ENCODE measurements at regions not wholly inside any gene's neighbourhood (a gene's known extent, or its start where the extent isn't known, plus 50 kb on each side); places are given as distances from the start of the nearest gene placed in this dataset.

- no peak overlapping the region for H3K4me3 ChIP-seq (IDR thresholded peaks at IDR 0.05; ENCODE audit: insufficient read depth, low read depth, low read length)
- no peaks in the 10 kb centered on the region for H3K36me3 ChIP-seq (ENCODE audit: insufficient read depth)
- no peak overlapping the region for H2AFZ ChIP-seq (ENCODE audit: low read depth)
- H3K79me2 ChIP-seq (ENCODE audit: insufficient read depth, low read depth) = no peaks in the 10 kb centered on the region
- no peaks in the 10 kb centered on the region for H3K4me1 ChIP-seq (ENCODE audit: low read depth, poor library complexity, severe bottlenecking)
- H3K4me2 ChIP-seq = no peak overlapping the region
- no peak for TF ChIP-seq CTCF (conservative IDR thresholded peaks at IDR 0.05; ENCODE audit: low read depth, low read length)
- no peak overlapping the region for H3K27ac ChIP-seq
- no peak overlapping the region for H3K9ac ChIP-seq
- no peaks in the 10 kb centered on the region for H3K27me3 ChIP-seq (ENCODE audit: insufficient read depth, low read depth)
- no peaks in the 10 kb centered on the region for H4K20me1 ChIP-seq (ENCODE audit: insufficient read depth)
Observed at GRCh38 chr18:39862341-39862740, 2092.7 kb upstream of the PIK3C3 start.

GRCh38 chr18:39854291-39854690 is 2100.7 kb upstream of the PIK3C3 start:
- no peak for TF ChIP-seq CTCF (conservative IDR thresholded peaks at IDR 0.05; ENCODE audit: low read depth, low read length)
- no peak overlapping the region for H3K4me2 ChIP-seq
- H4K20me1 ChIP-seq (ENCODE audit: insufficient read depth) = no peaks in the 10 kb centered on the region
- no peak overlapping the region for H3K9ac ChIP-seq
- no peak overlapping the region for H2AFZ ChIP-seq (ENCODE audit: low read depth)
- H3K79me2 ChIP-seq (ENCODE audit: insufficient read depth, low read depth) = no peaks in the 10 kb centered on the region
- H3K27ac ChIP-seq = no peak overlapping the region
- no peaks in the 10 kb centered on the region for H3K27me3 ChIP-seq (ENCODE audit: insufficient read depth, low read depth)
- no peak overlapping the region for H3K4me3 ChIP-seq (IDR thresholded peaks at IDR 0.05; ENCODE audit: insufficient read depth, low read depth, low read length)
- peaks cover 3% of the 10 kb centered on the region for H3K4me1 ChIP-seq (ENCODE audit: low read depth, poor library complexity, severe bottlenecking)
- no peaks in the 10 kb centered on the region for H3K36me3 ChIP-seq (ENCODE audit: insufficient read depth)

GRCh38 chr18:39846265-39846664 is 2108.8 kb upstream of the PIK3C3 start:
- H3K4me3 ChIP-seq (IDR thresholded peaks at IDR 0.05; ENCODE audit: insufficient read depth, low read depth, low read length) = no peak overlapping the region
- no peak overlapping the region for H3K27ac ChIP-seq
- H3K9ac ChIP-seq = no peak overlapping the region
- H3K4me1 ChIP-seq (ENCODE audit: low read depth, poor library complexity, severe bottlenecking) = no peaks in the 10 kb centered on the region
- H2AFZ ChIP-seq (ENCODE audit: low read depth) = no peak overlapping the region
- no peaks in the 10 kb centered on the region for H3K79me2 ChIP-seq (ENCODE audit: insufficient read depth, low read depth)
- H4K20me1 ChIP-seq (ENCODE audit: insufficient read depth) = no peaks in the 10 kb centered on the region
- no peak overlapping the region for H3K4me2 ChIP-seq
- no peaks in the 10 kb centered on the region for H3K27me3 ChIP-seq (ENCODE audit: insufficient read depth, low read depth)
- H3K36me3 ChIP-seq (ENCODE audit: insufficient read depth) = no peaks in the 10 kb centered on the region
- no peak for TF ChIP-seq CTCF (conservative IDR thresholded peaks at IDR 0.05; ENCODE audit: low read depth, low read length)

DNA sequence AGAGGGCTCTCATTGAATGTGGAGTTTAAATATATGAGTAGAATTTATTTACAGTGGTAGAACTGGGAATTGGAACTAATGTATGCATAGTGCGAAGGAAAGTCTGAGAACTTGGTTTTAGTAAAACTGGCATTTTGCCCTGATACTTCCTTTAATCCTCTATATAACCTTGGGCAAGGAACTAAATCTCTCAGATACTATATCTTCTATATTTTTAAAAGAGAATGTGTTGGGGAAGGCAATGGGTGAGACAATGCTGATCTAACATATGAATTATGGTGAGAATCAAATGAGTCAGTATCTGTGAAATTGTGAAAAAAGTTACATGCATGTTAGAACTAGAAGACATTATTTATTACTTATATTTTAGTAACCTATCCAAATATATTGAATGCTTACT is 2109.4 kb upstream of the PIK3C3 start:
- H3K36me3 ChIP-seq (ENCODE audit: insufficient read depth) = no peaks in the 10 kb centered on the region
- no peaks in the 10 kb centered on the region for H3K79me2 ChIP-seq (ENCODE audit: insufficient read depth, low read depth)
- H3K27me3 ChIP-seq (ENCODE audit: insufficient read depth, low read depth) = no peaks in the 10 kb centered on the region
- no peak overlapping the region for H2AFZ ChIP-seq (ENCODE audit: low read depth)
- no peak overlapping the region for H3K27ac ChIP-seq
- no peak overlapping the region for H3K4me3 ChIP-seq (IDR thresholded peaks at IDR 0.05; ENCODE audit: insufficient read depth, low read depth, low read length)
- H3K4me1 ChIP-seq (ENCODE audit: low read depth, poor library complexity, severe bottlenecking) = no peaks in the 10 kb centered on the region
- no peaks in the 10 kb centered on the region for H4K20me1 ChIP-seq (ENCODE audit: insufficient read depth)
- no peak overlapping the region for H3K4me2 ChIP-seq
- TF ChIP-seq CTCF (conservative IDR thresholded peaks at IDR 0.05; ENCODE audit: low read depth, low read length) = no peak
- H3K9ac ChIP-seq = no peak overlapping the region

GRCh38 chr18:39845106-39845505 is 2109.9 kb upstream of the PIK3C3 start:
- H3K4me3 ChIP-seq (IDR thresholded peaks at IDR 0.05; ENCODE audit: insufficient read depth, low read depth, low read length) = no peak overlapping the region
- no peaks in the 10 kb centered on the region for H3K79me2 ChIP-seq (ENCODE audit: insufficient read depth, low read depth)
- H3K4me1 ChIP-seq (ENCODE audit: low read depth, poor library complexity, severe bottlenecking) = no peaks in the 10 kb centered on the region
- no peak overlapping the region for H3K27ac ChIP-seq
- H3K9ac ChIP-seq = no peak overlapping the region
- no peaks in the 10 kb centered on the region for H4K20me1 ChIP-seq (ENCODE audit: insufficient read depth)
- TF ChIP-seq CTCF (conservative IDR thresholded peaks at IDR 0.05; ENCODE audit: low read depth, low read length) = no peak
- H3K27me3 ChIP-seq (ENCODE audit: insufficient read depth, low read depth) = no peaks in the 10 kb centered on the region
- no peak overlapping the region for H2AFZ ChIP-seq (ENCODE audit: low read depth)
- H3K36me3 ChIP-seq (ENCODE audit: insufficient read depth) = no peaks in the 10 kb centered on the region
- H3K4me2 ChIP-seq = no peak overlapping the region
